HepG2 (cell line): ENCODE measurements at regions not wholly inside any gene's neighbourhood (a gene's known extent, or its start where the extent isn't known, plus 50 kb on each side); places are given as distances from the start of the nearest gene placed in this dataset.

ENCODE experiments used
- ATM ChIP-seq: fragments of 450-650 bp; IDR thresholded peaks from 2 replicates; pipeline ENCODE4 v1.7.1; 2017; ENCODE audit warnings: mild to moderate bottlenecking, borderline replicate concordance
- DNMT3B ChIP-seq: conservative IDR thresholded peaks from 2 replicates; pipeline ENCODE4 v1.6.1; 2016; ENCODE audit warnings: missing biosample characterization, control low read depth
- FOXP1 ChIP-seq, 2 experiments: fragments of 450-650 bp in 1 of 2; IDR thresholded peaks; 2 replicates each; pipeline ENCODE4 v1.6.1; 2017 to 2018; ENCODE audit warnings: antibody characterized with exemption in 1 of 2
- GATA4 ChIP-seq: sonication (generic); IDR thresholded peaks from 2 replicates; pipeline ENCODE4 v1.6.1; 2016; ENCODE audit warnings: antibody characterized with exemption, low read depth, borderline replicate concordance
- HHEX ChIP-seq: IDR thresholded peaks from 2 replicates; pipeline ENCODE4 v1.6.1; 2016; ENCODE audit warnings: control low read depth
- KDM2A ChIP-seq: sonication (generic); formaldehyde crosslinking; IDR thresholded peaks from 2 replicates; pipeline ENCODE4 v1.4.0; 2020; ENCODE audit warnings: low read depth, missing genetic modification reagents, borderline replicate concordance
- KLF9 ChIP-seq: IDR thresholded peaks from 2 replicates; pipeline ENCODE4 v1.6.1; 2016; ENCODE audit warnings: low read depth
- MBD4 ChIP-seq: IDR thresholded peaks from 2 replicates; pipeline ENCODE4 v1.6.1; 2012; ENCODE audit warnings: low read length, inconsistent platforms, borderline replicate concordance
- MYNN ChIP-seq: sonication (generic); formaldehyde crosslinking; IDR thresholded peaks from 2 replicates; pipeline ENCODE4 v1.4.0; 2020; ENCODE audit warnings: mild to moderate bottlenecking, low read depth, missing genetic modification reagents
- MZF1 ChIP-seq: sonication (generic); formaldehyde crosslinking; IDR thresholded peaks from 2 replicates; pipeline ENCODE4 v1.8.1; 2023; ENCODE audit warnings: mild to moderate bottlenecking, missing genetic modification reagents, borderline replicate concordance
- NCOA1 ChIP-seq: sonication (generic); formaldehyde crosslinking; IDR thresholded peaks from 2 replicates; pipeline ENCODE4 v1.9.0; 2021; ENCODE audit warnings: missing genetic modification reagents
- NR2C2 ChIP-seq: sonication (generic); formaldehyde crosslinking; IDR thresholded peaks from 2 replicates; pipeline ENCODE4 v1.4.0; 2020; ENCODE audit warnings: missing genetic modification reagents, mild to moderate bottlenecking, moderate library complexity, borderline replicate concordance
- PRPF4 ChIP-seq: fragments of 200-400 bp; formaldehyde crosslinking; IDR thresholded peaks from 2 replicates; pipeline ENCODE4 v1.6.1; 2016; ENCODE audit warnings: low read length, low read depth; ENCODE audit not compliant: poor library complexity, severe bottlenecking
- SIN3B ChIP-seq: fragments of 150-350 bp; IDR thresholded peaks from 2 replicates; pipeline ENCODE4 v1.6.1; 2014; ENCODE audit warnings: low read length
- TBL1XR1 ChIP-seq: fragments of 150-350 bp; IDR thresholded peaks from 2 replicates; pipeline ENCODE4 v1.6.1; 2014; ENCODE audit warnings: borderline replicate concordance, low read length; ENCODE audit not compliant: partially characterized antibody
- ZBTB1 ChIP-seq: sonication (generic); formaldehyde crosslinking; IDR thresholded peaks from 2 replicates; pipeline ENCODE4 v1.4.0; 2020; ENCODE audit warnings: missing genetic modification reagents, borderline replicate concordance
- ZBTB38 ChIP-seq: sonication (generic); formaldehyde crosslinking; IDR thresholded peaks from 2 replicates; pipeline ENCODE4 v1.5.1; 2020; ENCODE audit warnings: mild to moderate bottlenecking, missing genetic modification reagents
- ZBTB8A ChIP-seq: sonication (generic); formaldehyde crosslinking; IDR thresholded peaks from 2 replicates; pipeline ENCODE4 v1.4.0; 2020; ENCODE audit warnings: mild to moderate bottlenecking, low read depth, missing genetic modification reagents, borderline replicate concordance
- ZFP41 ChIP-seq: sonication (generic); formaldehyde crosslinking; IDR thresholded peaks from 2 replicates; pipeline ENCODE4 v1.4.0; 2020; ENCODE audit warnings: mild to moderate bottlenecking, missing genetic modification reagents, borderline replicate concordance
- ZNF333 ChIP-seq: sonication (generic); formaldehyde crosslinking; IDR thresholded peaks from 2 replicates; pipeline ENCODE4 v1.4.0; 2020; ENCODE audit warnings: mild to moderate bottlenecking, missing genetic modification reagents, borderline replicate concordance
- ZNF557 ChIP-seq: sonication (generic); formaldehyde crosslinking; IDR thresholded peaks from 2 replicates; pipeline ENCODE4 v1.4.0; 2020; ENCODE audit warnings: missing genetic modification reagents
- ZNF589 ChIP-seq: sonication (generic); formaldehyde crosslinking; conservative IDR thresholded peaks from 2 replicates; pipeline ENCODE4 v1.8.0; 2022; ENCODE audit warnings: mild to moderate bottlenecking, moderate library complexity, missing genetic modification reagents
- ZSCAN21 ChIP-seq: sonication (generic); formaldehyde crosslinking; IDR thresholded peaks from 2 replicates; pipeline ENCODE4 v1.8.0; 2022; ENCODE audit warnings: mild to moderate bottlenecking, missing genetic modification reagents, moderate library complexity, borderline replicate concordance
- ZSCAN29 ChIP-seq: sonication (generic); formaldehyde crosslinking; conservative IDR thresholded peaks from 2 replicates; pipeline ENCODE4 v1.4.0; 2020; ENCODE audit warnings: mild to moderate bottlenecking, missing genetic modification reagents
- ZSCAN9 ChIP-seq: IDR thresholded peaks from 2 replicates; pipeline ENCODE4 v1.6.1; 2016; ENCODE audit warnings: borderline replicate concordance
- TF ChIP-seq, protein P1 (sequence below): sonication (generic); formaldehyde crosslinking; conservative IDR thresholded peaks from 2 replicates; pipeline ENCODE4 v1.4.0; 2020; ENCODE audit warnings: missing genetic modification reagents
- TF ChIP-seq, protein P2 (sequence below): IDR thresholded peaks from 2 replicates; pipeline ENCODE4 v1.6.1; 2016; ENCODE audit warnings: low read depth, borderline replicate concordance
- TF ChIP-seq, protein P3 (sequence below), 2 experiments: sonication (generic) in 1 of 2; formaldehyde crosslinking in 1 of 2; IDR thresholded peaks; 2 replicates each; pipeline versions ENCODE4 v1.4.0 to v1.6.1; 2018 to 2020; ENCODE audit warnings: missing genetic modification reagents in 2 of 2, borderline replicate concordance in 1 of 2, low read depth in 1 of 2, mild to moderate bottlenecking in 1 of 2, missing biosample characterization in 1 of 2

DNA sequence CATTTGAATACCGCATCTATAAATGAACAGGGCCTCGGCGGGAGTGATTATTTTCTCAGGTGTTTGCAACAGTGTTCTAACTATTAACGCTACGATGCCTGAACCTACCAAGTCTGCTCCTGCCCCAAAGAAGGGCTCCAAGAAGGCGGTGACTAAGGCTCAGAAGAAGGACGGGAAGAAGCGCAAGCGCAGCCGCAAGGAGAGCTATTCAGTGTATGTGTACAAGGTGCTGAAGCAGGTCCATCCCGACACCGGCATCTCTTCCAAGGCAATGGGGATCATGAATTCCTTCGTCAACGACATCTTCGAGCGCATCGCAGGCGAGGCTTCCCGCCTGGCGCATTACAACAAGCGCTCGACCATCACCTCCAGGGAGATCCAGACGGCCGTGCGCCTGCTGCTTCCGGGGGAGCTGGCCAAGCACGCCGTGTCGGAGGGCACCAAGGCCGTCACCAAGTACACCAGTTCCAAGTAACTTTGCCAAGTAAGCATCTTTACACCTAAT is 70.9 kb downstream of the HFE start (continued):
- TF ChIP-seq, protein P1, sequence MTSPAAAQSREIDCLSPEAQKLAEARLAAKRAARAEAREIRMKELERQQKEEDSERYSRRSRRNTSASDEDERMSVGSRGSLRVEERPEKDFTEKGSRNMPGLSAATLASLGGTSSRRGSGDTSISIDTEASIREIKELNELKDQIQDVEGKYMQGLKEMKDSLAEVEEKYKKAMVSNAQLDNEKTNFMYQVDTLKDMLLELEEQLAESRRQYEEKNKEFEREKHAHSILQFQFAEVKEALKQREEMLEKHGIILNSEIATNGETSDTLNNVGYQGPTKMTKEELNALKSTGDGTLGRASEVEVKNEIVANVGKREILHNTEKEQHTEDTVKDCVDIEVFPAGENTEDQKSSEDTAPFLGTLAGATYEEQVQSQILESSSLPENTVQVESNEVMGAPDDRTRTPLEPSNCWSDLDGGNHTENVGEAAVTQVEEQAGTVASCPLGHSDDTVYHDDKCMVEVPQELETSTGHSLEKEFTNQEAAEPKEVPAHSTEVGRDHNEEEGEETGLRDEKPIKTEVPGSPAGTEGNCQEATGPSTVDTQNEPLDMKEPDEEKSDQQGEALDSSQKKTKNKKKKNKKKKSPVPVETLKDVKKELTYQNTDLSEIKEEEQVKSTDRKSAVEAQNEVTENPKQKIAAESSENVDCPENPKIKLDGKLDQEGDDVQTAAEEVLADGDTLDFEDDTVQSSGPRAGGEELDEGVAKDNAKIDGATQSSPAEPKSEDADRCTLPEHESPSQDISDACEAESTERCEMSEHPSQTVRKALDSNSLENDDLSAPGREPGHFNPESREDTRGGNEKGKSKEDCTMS = no peak
- TF ChIP-seq ZNF333 (CRISPR knock-in tag) = peak; percentile 66; the same call in 1 of the 2 replicates
- TF ChIP-seq MYNN (CRISPR knock-in tag) = no peak
- TF ChIP-seq, protein P2, sequence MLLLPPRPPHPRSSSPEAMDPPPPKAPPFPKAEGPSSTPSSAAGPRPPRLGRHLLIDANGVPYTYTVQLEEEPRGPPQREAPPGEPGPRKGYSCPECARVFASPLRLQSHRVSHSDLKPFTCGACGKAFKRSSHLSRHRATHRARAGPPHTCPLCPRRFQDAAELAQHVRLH = peak; percentile 11; the same call in 1 of the 2 replicates
- TF ChIP-seq, protein P3, sequence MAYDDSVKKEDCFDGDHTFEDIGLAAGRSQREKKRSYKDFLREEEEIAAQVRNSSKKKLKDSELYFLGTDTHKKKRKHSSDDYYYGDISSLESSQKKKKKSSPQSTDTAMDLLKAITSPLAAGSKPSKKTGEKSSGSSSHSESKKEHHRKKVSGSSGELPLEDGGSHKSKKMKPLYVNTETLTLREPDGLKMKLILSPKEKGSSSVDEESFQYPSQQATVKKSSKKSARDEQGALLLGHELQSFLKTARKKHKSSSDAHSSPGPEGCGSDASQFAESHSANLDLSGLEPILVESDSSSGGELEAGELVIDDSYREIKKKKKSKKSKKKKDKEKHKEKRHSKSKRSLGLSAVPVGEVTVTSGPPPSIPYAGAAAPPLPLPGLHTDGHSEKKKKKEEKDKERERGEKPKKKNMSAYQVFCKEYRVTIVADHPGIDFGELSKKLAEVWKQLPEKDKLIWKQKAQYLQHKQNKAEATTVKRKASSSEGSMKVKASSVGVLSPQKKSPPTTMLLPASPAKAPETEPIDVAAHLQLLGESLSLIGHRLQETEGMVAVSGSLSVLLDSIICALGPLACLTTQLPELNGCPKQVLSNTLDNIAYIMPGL (CRISPR knock-in tag; IDR thresholded peaks at IDR 0.05; ENCODE audit: borderline replicate concordance in 1 of 2, low read depth in 1 of 2) = peak; percentile 60 to 69; a peak in 2 of 4 replicates
- TF ChIP-seq ZNF557 = peak; percentile 82
- TF ChIP-seq ZSCAN21 (CRISPR knock-in tag) = peak; percentile 45; the same call in 1 of the 2 replicates
- peak; percentile 68; the same call in 1 of the 2 replicates for TF ChIP-seq ZSCAN9 (CRISPR knock-in tag)
- no peak for TF ChIP-seq SIN3B
- 0 out of 2 replicates have a peak, but pooled peaks have one; percentile 84 for TF ChIP-seq DNMT3B (CRISPR knock-in tag)
- 0 out of 2 replicates have a peak, but pooled peaks have one; percentile 93 for TF ChIP-seq KLF9 (CRISPR knock-in tag)
- no peak for TF ChIP-seq ZSCAN29 (CRISPR knock-in tag)
- peak; percentile 81 for TF ChIP-seq ZBTB38
- peak; percentile 93; the same call in 1 of the 2 replicates for TF ChIP-seq GATA4
- peak; percentile 71; the same call in 1 of the 2 replicates for TF ChIP-seq ZNF589
- TF ChIP-seq ZBTB8A (CRISPR knock-in tag) = no peak; the same call in 1 of the 2 replicates
- TF ChIP-seq NR2C2 (CRISPR knock-in tag) = no peak
- TF ChIP-seq MZF1 (CRISPR knock-in tag) = no peak
- TF ChIP-seq FOXP1 (IDR thresholded peaks at IDR 0.05) = no peak
- peak; percentile 45 for TF ChIP-seq FOXP1 (CRISPR knock-in tag; IDR thresholded peaks at IDR 0.05)
- no peak; the same call in 1 of the 2 replicates for TF ChIP-seq MBD4
- TF ChIP-seq TBL1XR1 = peak; percentile 40
- TF ChIP-seq ZBTB1 = no peak
- TF ChIP-seq HHEX (CRISPR knock-in tag) = no peak
- no peak for TF ChIP-seq ATM
- no peak; the same call in 1 of the 2 replicates for TF ChIP-seq NCOA1 (CRISPR knock-in tag)
- peak; percentile 88 for TF ChIP-seq KDM2A (CRISPR knock-in tag)
- TF ChIP-seq ZFP41 (CRISPR knock-in tag) = no peak
- TF ChIP-seq PRPF4 = no peak
